HAP-1 (cell line): ENCODE measurements at regions not wholly inside any gene's neighbourhood (a gene's known extent, or its start where the extent isn't known, plus 50 kb on each side); places are given as distances from the start of the nearest gene placed in this dataset.
"Not testable (repeated sequence)": the region's sequence is repeated elsewhere in the genome, so short reads cannot be mapped to it uniquely, and the experiment has no call there.

Experiments
- DNase-seq, 2 experiments: peaks; one replicate each; pipeline ENCODE4 v3.0.0-alpha.2; 2016 to 2020; ENCODE audit warnings: low spot score in 2 of 2
- H3K27me3 ChIP-seq: fragments of 250-450 bp; sonication (Bioruptor Pico); 2 replicates; pipeline ENCODE4 v1.5.1; 2020; ENCODE audit warnings: low read depth, mild to moderate bottlenecking, moderate library complexity
- H3K36me3 ChIP-seq: fragments of 250-450 bp; sonication (Bioruptor Pico); replicated peaks from 2 replicates; pipeline ENCODE4 v1.5.1; 2020; ENCODE audit warnings: mild to moderate bottlenecking
- H3K4me1 ChIP-seq: fragments of 250-450 bp; sonication (Bioruptor Pico); 2 replicates; pipeline ENCODE4 v1.5.1; 2020; ENCODE audit warnings: mild to moderate bottlenecking
- H3K4me3 ChIP-seq: fragments of 250-450 bp; sonication (Bioruptor Pico); 2 replicates; pipeline ENCODE4 v1.5.1; 2020; ENCODE audit warnings: mild to moderate bottlenecking, moderate library complexity
- H3K9me3 ChIP-seq: fragments of 250-450 bp; sonication (Bioruptor Pico); 2 replicates; pipeline ENCODE4 v1.5.1; 2020; ENCODE audit warnings: mild to moderate bottlenecking, moderate library complexity
- in situ Hi-C: fragments of 300-500 bp; cut with MboI; formaldehyde crosslinking; loops from 3 replicates; pipeline ENCODE4 v1.14.3; 2020; ENCODE audit warnings: low sequenced_read_pairs, inconsistent platforms, mixed read lengths

- H3K4me3 ChIP-seq, result no peak overlapping the region
- H3K4me1 ChIP-seq, result no peaks in the 10 kb centered on the region
- in situ Hi-C loops, result no loop called here
- H3K9me3 ChIP-seq, result no peaks in the 10 kb centered on the region
- no peaks in the 10 kb centered on the region for H3K36me3 ChIP-seq
- DNase-seq, result no peak
- H3K27me3 ChIP-seq, result peaks cover 6% of the 10 kb centered on the region; the same call in 1 of the 2 replicates
Observed at GRCh38 chr11:57940044-57940756, 83.5 kb upstream of the OR9Q1 start.

- H3K4me3 ChIP-seq, result no peak overlapping the region
- no peaks in the 10 kb centered on the region for H3K4me1 ChIP-seq
- in situ Hi-C loops, result no loop called here
- no peaks in the 10 kb centered on the region for H3K9me3 ChIP-seq
- DNase-seq, result no peak
- no peaks in the 10 kb centered on the region for H3K27me3 ChIP-seq
- no peaks in the 10 kb centered on the region for H3K36me3 ChIP-seq
Observed at GRCh38 chr11:57941875-57942274, 81.8 kb upstream of the OR9Q1 start.

DNA sequence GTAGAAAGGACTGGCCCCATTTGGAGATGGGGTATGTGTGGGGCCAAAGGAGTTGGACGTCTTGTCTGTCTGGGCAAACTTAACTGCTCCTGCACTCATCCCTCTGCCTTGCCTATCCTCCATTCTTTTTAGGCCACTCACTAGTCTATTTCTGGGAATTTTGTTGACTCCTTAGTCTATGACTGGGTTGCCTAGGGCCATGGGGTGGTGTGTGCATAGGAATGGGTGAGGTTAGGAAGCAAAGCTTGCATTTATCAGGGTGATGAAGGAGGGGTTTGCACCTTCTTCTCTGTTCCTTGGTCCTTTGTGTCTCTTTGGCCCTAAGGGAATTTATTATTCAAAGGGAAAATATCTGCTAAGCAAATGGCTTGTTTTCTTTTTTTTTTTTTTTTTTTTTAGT, 80.9 kb upstream of the OR9Q1 start:
- Histone ChIP-seq H3K36me3 (no peaks in the 10 kb centered on the region), H3K4me1 (no peaks in the 10 kb centered on the region), H3K4me3 (no peak overlapping the region), H3K9me3 (no peaks in the 10 kb centered on the region), H3K27me3 (no peaks in the 10 kb centered on the region)
- in situ Hi-C loops, result no loop called here
- no peak for DNase-seq

- DNase-seq, H3K27me3 ChIP-seq, H3K36me3 ChIP-seq, H3K4me1 ChIP-seq, H3K4me3 ChIP-seq, H3K9me3 ChIP-seq, in situ Hi-C loops: not testable (repeated sequence)
Observed at GRCh38 chr11:57943766-57944165, 79.9 kb upstream of the OR9Q1 start.

DNA sequence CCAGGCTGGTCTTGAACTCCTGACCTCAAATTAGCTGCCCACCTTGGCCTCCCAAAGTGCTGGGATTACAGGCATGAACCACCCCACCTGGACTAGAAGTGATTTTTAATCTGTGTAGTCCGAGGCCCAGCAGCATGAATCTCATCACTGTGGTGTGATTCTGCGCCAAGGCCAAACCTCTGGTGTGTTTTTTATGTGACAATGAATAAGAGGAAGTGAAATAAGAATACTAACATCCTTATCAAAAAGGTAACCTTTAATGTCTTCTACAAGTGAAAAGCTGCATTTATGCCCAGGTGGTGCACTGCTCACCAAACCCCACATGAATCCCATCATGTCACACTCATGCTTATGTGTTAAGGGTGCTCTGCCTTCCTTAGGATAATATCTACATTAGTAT, 77.1 kb upstream of the OR9Q1 start:
- no peaks in the 10 kb centered on the region for H3K36me3 ChIP-seq
- in situ Hi-C loops, result no loop called here
- no peaks in the 10 kb centered on the region for H3K9me3 ChIP-seq
- no peaks in the 10 kb centered on the region for H3K27me3 ChIP-seq
- H3K4me1 ChIP-seq, result no peaks in the 10 kb centered on the region
- no peak overlapping the region for H3K4me3 ChIP-seq
- no peak for DNase-seq

DNA sequence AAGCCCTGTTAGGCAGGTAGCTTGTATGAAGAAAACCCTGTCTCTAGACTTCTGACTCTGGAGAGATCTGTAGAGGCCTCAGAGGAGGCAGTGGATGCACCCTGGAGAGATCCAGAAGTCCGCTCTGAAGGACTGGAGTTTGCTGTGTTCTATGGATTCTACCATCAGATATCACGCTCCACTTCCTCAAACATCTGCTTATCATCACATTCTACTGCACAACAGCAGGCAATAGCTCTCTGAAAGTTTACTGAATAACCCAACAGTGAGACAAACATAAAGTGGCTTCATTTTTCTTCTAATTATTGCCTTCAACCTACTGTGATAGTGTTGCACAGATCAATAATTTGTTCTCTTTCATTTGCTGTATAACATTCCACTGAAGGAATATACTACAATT, 59.0 kb upstream of the OR9Q1 start:
- no peaks in the 10 kb centered on the region for H3K36me3 ChIP-seq

GRCh38 chr11:57971272-57972012, 52.2 kb upstream of the OR9Q1 start:
- Histone ChIP-seq H3K9me3 (no peaks in the 10 kb centered on the region), H3K27me3 (no peaks in the 10 kb centered on the region), H3K4me3 (no peak overlapping the region), H3K36me3 (no peaks in the 10 kb centered on the region), H3K4me1 (no peaks in the 10 kb centered on the region)
- in situ Hi-C loops, result no loop called here
- no peak for DNase-seq

More for the DNA sequence above, 59.0 kb upstream of the OR9Q1 start:
- DNase-seq, result no peak
- H3K27me3 ChIP-seq, result no peaks in the 10 kb centered on the region
- no peaks in the 10 kb centered on the region for H3K4me1 ChIP-seq
- H3K4me3 ChIP-seq, result no peak overlapping the region
- in situ Hi-C loops, result no loop called here
- no peaks in the 10 kb centered on the region for H3K9me3 ChIP-seq

DNA sequence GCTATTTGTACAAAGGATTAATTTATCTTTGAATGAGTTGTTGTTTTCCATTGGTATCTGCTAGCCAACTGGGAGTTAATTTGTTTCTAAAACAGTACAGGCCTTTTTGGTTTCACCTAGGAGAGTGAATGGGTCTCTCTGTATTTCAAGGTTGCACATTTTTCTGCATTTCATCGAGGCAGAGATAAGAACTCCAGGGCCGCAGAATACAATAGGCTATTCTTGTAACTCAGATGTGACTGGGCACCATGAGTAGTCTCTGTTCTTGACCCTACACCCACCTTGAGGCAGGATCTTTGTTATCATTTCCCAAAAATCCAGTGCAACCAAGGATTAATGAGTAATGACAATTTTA, 51.7 kb upstream of the OR9Q1 start:
- Histone ChIP-seq H3K4me3 (no peak overlapping the region), H3K27me3 (no peaks in the 10 kb centered on the region), H3K4me1 (no peaks in the 10 kb centered on the region), H3K36me3 (no peaks in the 10 kb centered on the region), H3K9me3 (no peaks in the 10 kb centered on the region)
- in situ Hi-C loops, result no loop called here
- no peak for DNase-seq
